ENCODE measurements at regions not wholly inside any gene's neighbourhood (a gene's known extent, or its start where the extent isn't known, plus 50 kb on each side); places are given as distances from the start of the nearest gene placed in this dataset.
"Not testable (repeated sequence)": the region's sequence is repeated elsewhere in the genome, so short reads cannot be mapped to it uniquely, and the experiment has no call there.

- not testable (repeated sequence) for TF ChIP-seq CBX8 (IDR thresholded peaks at IDR 0.05); USF2 (IDR thresholded peaks at IDR 0.05); MYC (IDR thresholded peaks at IDR 0.05; ENCODE audit: borderline replicate concordance, low read length); ZFP36 (IDR thresholded peaks at IDR 0.05; ENCODE audit: borderline replicate concordance, partially characterized antibody); RCOR1 (IDR thresholded peaks at IDR 0.05; ENCODE audit: low read depth, low read length); RAD21 (conservative IDR thresholded peaks at IDR 0.05 in 1 of 2, IDR thresholded peaks at IDR 0.05 in 1 of 2); HMGXB4 (CRISPR knock-in tag; IDR thresholded peaks at IDR 0.05; ENCODE audit: borderline replicate concordance); KDM1A (IDR thresholded peaks at IDR 0.05; ENCODE audit: low read depth); POLR2A (IDR thresholded peaks at IDR 0.05; ENCODE audit: low read length); MAX (IDR thresholded peaks at IDR 0.05)
- TF ChIP-seq, protein P1, sequence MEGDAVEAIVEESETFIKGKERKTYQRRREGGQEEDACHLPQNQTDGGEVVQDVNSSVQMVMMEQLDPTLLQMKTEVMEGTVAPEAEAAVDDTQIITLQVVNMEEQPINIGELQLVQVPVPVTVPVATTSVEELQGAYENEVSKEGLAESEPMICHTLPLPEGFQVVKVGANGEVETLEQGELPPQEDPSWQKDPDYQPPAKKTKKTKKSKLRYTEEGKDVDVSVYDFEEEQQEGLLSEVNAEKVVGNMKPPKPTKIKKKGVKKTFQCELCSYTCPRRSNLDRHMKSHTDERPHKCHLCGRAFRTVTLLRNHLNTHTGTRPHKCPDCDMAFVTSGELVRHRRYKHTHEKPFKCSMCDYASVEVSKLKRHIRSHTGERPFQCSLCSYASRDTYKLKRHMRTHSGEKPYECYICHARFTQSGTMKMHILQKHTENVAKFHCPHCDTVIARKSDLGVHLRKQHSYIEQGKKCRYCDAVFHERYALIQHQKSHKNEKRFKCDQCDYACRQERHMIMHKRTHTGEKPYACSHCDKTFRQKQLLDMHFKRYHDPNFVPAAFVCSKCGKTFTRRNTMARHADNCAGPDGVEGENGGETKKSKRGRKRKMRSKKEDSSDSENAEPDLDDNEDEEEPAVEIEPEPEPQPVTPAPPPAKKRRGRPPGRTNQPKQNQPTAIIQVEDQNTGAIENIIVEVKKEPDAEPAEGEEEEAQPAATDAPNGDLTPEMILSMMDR (IDR thresholded peaks at IDR 0.05) = not testable (repeated sequence)
These were observed 92.2 kb upstream of the SLC25A48 start for GRCh38 chr5:135742240-135742639.

All from A549 (cell line).